Left ventricle myocardium inferior (tissue), 1 donor: ENCODE measurements at regions not wholly inside any gene's neighbourhood (a gene's known extent, or its start where the extent isn't known, plus 50 kb on each side); places are given as distances from the start of the nearest gene placed in this dataset.

ENCODE experiments used
- DNase-seq: peaks from one replicate; pipeline ENCODE4 v3.0.0-alpha.2; 2020
- H3K27ac ChIP-seq: fragments of 200-600 bp; replicated peaks from 2 replicates; pipeline ENCODE4 v1.8.0; 2021
- H3K27me3 ChIP-seq: fragments of 200-600 bp; 2 replicates; pipeline ENCODE4 v1.8.0; 2021; ENCODE audit warnings: low read depth
- H3K36me3 ChIP-seq: fragments of 200-600 bp; 2 replicates; pipeline ENCODE4 v1.8.0; 2021
- H3K4me1 ChIP-seq: fragments of 200-600 bp; 2 replicates; pipeline ENCODE4 v1.8.0; 2021
- H3K4me3 ChIP-seq: fragments of 200-600 bp; 2 replicates; pipeline ENCODE4 v1.8.0; 2021; ENCODE audit warnings: mild to moderate bottlenecking, moderate library complexity
- H3K9me3 ChIP-seq: fragments of 200-600 bp; replicated peaks from 2 replicates; pipeline ENCODE4 v1.8.0; 2021
- CTCF ChIP-seq: fragments of 200-600 bp; IDR thresholded peaks from 2 replicates; pipeline ENCODE4 v1.8.0; 2021; ENCODE audit warnings: antibody characterized with exemption, mild to moderate bottlenecking, borderline replicate concordance
- intact Hi-C: fragments of 100-400 bp; cut with micrococcal nuclease; formaldehyde crosslinking; loops from one replicate; pipeline ENCODE4 v1.11.0; 2022
- donor health status: DM: no; HTN: yes; CAD: no; lungs with severe emphysema.

GRCh38 chr2:222064286-222064685, 234.5 kb downstream of the PAX3 start:
- Histone ChIP-seq H3K27me3 (peaks cover 30% of the 10 kb centered on the region), H3K4me3 (no peak overlapping the region), H3K27ac (no peak overlapping the region), H3K4me1 (no peaks in the 10 kb centered on the region), H3K9me3 (no peaks in the 10 kb centered on the region), H3K36me3 (no peaks in the 10 kb centered on the region)
- DNase-seq, result no peak
- intact Hi-C loops, result no loop called here
- no peak for TF ChIP-seq CTCF

DNA sequence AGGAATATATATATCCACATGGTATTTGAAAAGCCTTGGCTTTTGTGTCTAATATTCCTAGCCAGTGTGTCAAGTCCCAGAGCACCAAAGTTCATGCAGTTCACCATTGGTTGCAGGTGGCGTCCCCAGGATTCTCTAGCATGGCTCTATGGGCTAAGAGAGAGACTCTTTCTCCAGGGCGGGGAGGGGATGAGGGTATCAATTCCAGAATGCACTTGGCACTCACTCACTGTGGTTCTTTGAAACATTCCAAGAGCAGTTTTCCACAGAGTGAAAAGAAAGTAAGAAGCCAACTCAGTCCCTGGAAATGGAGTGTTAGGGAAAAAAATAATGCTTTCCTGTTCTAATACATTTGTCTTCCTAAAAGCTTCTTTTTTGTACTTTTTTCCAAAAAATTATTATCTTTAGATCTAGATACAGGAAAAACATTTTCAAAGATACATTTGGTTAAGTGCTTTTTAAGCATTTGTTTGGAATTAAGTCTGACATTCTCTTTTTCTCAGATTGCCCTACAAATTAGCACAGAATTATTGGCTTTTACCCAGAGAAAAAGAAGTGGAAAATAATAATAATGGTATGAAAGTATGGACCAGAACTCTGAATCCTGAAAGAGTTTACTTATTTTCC, 239.9 kb downstream of the PAX3 start:
- H3K4me3 ChIP-seq, result no peak overlapping the region
- H3K27me3 ChIP-seq, result peaks cover 69% of the 10 kb centered on the region
- no peak overlapping the region for H3K27ac ChIP-seq
- no peaks in the 10 kb centered on the region for H3K36me3 ChIP-seq
- H3K4me1 ChIP-seq, result no peaks in the 10 kb centered on the region
- DNase-seq, result no peak
- H3K9me3 ChIP-seq, result no peaks in the 10 kb centered on the region
- TF ChIP-seq CTCF, result no peak
- intact Hi-C loops, result loop anchor here (5.0 kb wide), 1 partner anchor 553 kb away; no protein-coding TSS in a partner anchor

DNA sequence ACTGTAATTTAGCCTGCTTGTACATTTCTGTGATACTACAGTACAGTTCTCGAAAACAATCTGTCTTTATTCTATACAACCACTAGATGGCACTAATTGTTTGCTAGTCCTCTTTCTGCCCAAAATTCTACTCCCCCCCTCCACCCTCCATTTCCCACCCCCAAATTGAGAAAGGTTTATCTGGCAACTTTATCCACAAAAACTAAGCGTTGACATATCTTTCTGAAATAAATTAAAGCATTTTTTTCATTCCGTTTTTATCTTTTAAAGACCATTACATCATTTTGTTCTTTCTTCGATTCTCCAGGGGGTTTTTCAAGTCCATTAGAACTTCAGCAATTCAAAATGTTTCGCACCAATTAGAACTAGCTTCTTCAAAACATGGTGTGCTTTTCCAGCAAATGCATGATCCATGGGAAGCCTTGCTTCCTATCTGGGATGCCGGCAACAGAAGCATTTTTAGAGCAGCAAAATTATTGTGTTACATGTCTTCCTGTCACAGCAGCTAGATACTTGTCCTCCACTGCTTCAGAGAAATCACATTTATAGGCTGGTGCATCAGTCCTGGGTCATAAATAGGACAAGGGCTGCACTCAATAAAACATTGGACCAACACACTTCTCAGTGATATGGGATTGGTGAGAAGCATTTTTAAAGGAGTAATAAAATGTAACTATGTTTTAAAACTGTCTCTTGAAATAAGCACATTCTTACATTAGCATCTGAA, 241.3 kb downstream of the PAX3 start:
- H3K4me1 ChIP-seq, result no peaks in the 10 kb centered on the region
- peaks cover 79% of the 10 kb centered on the region for H3K27me3 ChIP-seq
- no peaks in the 10 kb centered on the region for H3K36me3 ChIP-seq
- no peak overlapping the region for H3K27ac ChIP-seq
- no peaks in the 10 kb centered on the region for H3K9me3 ChIP-seq
- no peak for DNase-seq
- peak; percentile 72 for TF ChIP-seq CTCF
- H3K4me3 ChIP-seq, result no peak overlapping the region
- intact Hi-C loops, result loop anchor here (5.0 kb wide), 1 partner anchor 555 kb away; no protein-coding TSS in a partner anchor

GRCh38 chr2:222055328-222055727, 243.5 kb downstream of the PAX3 start:
- no peaks in the 10 kb centered on the region for H3K4me1 ChIP-seq
- no peak for DNase-seq
- no peak overlapping the region for H3K27ac ChIP-seq
- no peaks in the 10 kb centered on the region for H3K9me3 ChIP-seq
- H3K27me3 ChIP-seq, result peaks cover 96% of the 10 kb centered on the region
- intact Hi-C loops, result loop anchor here (5.0 kb wide), 1 partner anchor 557 kb away; no protein-coding TSS in a partner anchor
- no peak overlapping the region for H3K4me3 ChIP-seq
- no peaks in the 10 kb centered on the region for H3K36me3 ChIP-seq
- no peak for TF ChIP-seq CTCF

DNA sequence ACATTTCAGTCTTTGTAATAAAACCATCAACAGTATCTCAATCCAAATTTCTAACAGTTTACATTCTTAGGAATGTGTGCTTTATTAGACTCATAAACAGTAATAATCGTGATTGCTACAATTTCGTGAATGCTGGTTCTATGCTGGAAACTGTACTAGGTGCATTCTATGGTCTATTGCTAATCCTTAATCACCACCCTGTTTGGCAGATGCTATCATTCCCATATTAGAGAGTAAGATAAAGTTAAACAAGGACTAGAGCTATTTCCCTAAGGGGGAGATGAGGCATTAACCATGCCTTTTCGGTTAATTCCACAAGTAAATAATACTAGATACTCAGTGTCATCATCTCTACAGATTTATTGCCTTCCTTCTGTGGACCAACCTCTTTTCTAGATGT, 244.0 kb downstream of the PAX3 start:
- DNase-seq, result no peak
- Histone ChIP-seq H3K9me3 (no peaks in the 10 kb centered on the region), H3K36me3 (no peaks in the 10 kb centered on the region), H3K27ac (no peak overlapping the region), H3K27me3 (peaks cover 96% of the 10 kb centered on the region), H3K4me3 (no peak overlapping the region), H3K4me1 (no peaks in the 10 kb centered on the region)
- intact Hi-C loops, result loop anchor here (5.0 kb wide), 1 partner anchor 557 kb away; no protein-coding TSS in a partner anchor
- TF ChIP-seq CTCF, result no peak
